GM08714 (cell line): ENCODE measurements at regions not wholly inside any gene's neighbourhood (a gene's known extent, or its start where the extent isn't known, plus 50 kb on each side); places are given as distances from the start of the nearest gene placed in this dataset.

ENCODE experiments used
- H3K4me3 ChIP-seq: fragments of 200-500 bp; sonication (Bioruptor generic); 2 replicates; pipeline ENCODE4 v1.5.1; 2014; ENCODE audit warnings: mild to moderate bottlenecking, low read length, inconsistent platforms
- ZNF274 ChIP-seq: IDR thresholded peaks from 2 replicates; pipeline ENCODE4 v1.6.1; 2012; ENCODE audit warnings: mild to moderate bottlenecking, low read depth, low read length

DNA sequence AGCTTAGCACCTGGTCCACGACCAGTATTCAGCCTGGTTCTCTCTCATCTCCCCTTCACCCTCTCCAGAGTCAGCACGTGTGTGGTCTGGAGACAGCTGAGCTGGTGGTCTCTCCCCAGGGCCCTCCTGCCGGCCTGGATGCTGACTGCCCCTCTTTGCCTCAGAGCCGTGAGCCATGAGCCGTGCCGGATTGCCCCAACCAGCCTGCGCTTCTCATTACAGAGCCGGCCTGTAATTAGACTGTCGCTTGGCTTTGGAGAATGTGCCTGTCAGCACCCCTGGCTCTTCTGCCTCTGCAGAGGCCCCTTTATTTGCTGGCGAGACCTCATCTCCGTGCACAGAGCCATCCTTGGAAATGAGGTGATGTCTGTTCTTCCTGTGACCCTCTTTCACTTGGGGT is 118.7 kb upstream of the BOD1 start:
- no peak for TF ChIP-seq ZNF274
- no peak overlapping the region for H3K4me3 ChIP-seq

- TF ChIP-seq ZNF274, result no peak
- no peak overlapping the region for H3K4me3 ChIP-seq
These were observed 119.2 kb upstream of the BOD1 start for GRCh38 chr5:173735691-173736090.

GRCh38 chr5:173736374-173736773 is 119.9 kb upstream of the BOD1 start:
- no peak for TF ChIP-seq ZNF274
- H3K4me3 ChIP-seq, result no peak overlapping the region

DNA sequence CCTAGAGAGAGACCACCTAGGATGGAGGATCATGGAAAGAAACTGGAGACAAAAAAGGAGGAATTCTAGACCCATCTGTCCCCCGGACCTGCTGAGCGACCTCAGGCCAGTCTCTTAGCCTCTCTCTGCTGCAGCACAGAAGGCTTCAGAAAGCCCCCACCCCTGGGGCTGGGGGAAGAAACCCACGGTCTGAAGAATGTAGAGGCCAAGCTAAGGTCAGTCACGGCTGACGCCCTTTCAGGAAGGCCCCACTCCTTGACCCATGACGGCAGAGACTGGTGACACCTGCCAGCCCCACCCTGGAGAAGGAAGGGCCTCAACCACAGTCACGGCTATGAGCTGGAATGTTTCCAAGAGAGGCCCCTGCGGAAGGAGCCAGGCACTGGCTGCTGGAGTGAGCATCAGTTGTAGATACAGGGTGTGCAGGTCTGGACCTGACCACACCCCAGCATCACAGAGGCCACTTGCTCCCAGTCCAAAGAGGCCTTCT is 120.5 kb upstream of the BOD1 start:
- no peak overlapping the region for H3K4me3 ChIP-seq
- no peak for TF ChIP-seq ZNF274

DNA sequence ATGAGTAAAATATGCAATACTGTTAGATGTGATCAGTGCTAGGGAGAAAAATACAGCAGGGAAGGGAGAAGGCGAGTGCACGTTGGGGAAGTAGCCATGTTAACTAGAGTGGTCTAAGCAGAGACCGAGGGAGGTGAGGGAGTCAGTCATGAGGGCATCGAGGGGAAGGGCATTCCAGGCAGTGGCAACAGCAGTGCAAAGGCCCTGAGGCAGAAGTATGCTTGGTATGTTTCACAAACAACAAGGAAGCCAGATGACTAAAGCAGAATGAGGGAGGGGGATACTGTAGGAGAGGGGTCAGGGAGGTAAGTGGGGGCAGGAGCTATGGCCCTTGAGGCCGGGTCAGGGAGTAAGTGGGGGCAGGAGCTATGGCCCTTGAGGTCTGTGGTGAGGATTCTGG is 123.3 kb upstream of the BOD1 start:
- H3K4me3 ChIP-seq, result no peak overlapping the region
- no peak for TF ChIP-seq ZNF274

DNA sequence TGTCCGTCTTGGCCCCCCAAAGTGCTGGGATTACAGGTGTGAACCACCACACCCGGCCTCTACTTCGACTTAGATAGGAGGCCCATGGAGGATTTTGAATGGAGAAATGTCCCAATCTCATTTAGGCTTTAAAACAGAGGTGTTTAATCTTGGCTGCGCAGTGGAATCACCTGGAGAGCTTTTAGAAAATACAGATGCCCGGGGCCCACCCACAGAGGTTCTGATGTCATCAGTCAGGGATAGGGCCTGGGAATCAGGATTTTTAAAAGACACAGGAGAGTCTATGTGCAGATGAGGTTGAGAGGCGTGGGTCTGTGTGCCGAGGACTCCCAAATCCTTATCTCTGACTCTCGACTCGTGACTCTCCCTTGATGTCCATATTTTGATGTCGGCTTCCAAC is 124.0 kb upstream of the BOD1 start:
- no peak for TF ChIP-seq ZNF274
- H3K4me3 ChIP-seq, result no peak overlapping the region

DNA sequence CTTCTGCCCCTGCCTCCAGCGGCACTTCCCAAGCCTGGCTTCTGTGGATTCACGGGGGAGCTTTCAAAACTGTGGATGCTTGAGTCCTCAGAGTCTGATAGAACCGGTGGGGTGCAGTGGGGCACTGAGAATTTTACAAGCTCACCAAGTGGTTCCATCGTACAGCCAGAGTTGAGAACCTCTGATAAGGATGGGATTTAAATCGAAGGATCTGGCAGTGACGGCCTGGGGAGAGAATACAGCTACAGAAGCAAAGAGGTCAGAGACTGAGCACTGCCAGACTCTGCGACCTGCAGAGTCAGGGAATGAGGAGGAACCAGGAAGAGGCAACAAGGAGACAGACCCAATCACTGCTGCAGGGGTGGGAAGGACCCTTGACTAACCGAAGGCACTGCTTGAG is 124.6 kb upstream of the BOD1 start:
- no peak overlapping the region for H3K4me3 ChIP-seq
- no peak for TF ChIP-seq ZNF274

GRCh38 chr5:173741729-173742431 is 125.4 kb upstream of the BOD1 start:
- no peak overlapping the region; the same call in 1 of the 2 replicates for H3K4me3 ChIP-seq
- no peak for TF ChIP-seq ZNF274

- no peak overlapping the region; the same call in 1 of the 2 replicates for H3K4me3 ChIP-seq
- no peak for TF ChIP-seq ZNF274
These were observed 126.0 kb upstream of the BOD1 start for GRCh38 chr5:173742432-173742816.

DNA sequence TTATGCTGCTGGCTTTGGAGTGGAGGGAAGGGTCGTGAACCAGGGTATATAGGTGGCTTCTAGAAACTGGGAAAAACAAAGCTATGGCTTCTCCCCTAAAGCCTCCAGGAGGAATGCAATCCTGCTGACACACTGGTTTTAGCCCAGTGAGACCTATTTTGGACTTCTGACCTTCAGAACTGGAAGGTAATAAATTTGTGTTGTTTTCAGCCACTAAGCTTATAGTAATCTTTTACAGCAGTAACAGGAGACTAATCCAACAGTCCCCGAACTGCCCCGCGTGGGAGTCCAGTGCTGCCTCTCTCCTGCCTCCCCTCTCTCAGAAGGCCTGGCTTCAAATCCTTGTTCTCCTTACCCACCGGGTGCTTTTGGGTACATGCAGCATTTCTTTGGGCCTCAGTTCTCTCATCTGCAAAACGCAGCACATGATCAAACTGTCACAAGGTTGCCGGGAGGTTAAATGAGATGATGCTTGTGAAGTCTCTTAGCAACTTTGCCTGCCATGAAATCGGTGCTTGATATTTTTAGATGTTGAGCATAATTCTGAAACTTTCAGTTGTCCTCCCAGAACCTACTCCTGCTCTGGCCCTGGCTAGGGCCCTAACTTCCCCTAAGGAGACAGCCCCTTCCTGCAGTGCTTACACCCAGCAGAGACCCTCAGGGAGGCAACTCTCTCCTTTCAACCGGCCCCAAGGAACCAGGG is 127.3 kb upstream of the BOD1 start:
- TF ChIP-seq ZNF274, result no peak
- H3K4me3 ChIP-seq, result no peak overlapping the region; the same call in 1 of the 2 replicates

DNA sequence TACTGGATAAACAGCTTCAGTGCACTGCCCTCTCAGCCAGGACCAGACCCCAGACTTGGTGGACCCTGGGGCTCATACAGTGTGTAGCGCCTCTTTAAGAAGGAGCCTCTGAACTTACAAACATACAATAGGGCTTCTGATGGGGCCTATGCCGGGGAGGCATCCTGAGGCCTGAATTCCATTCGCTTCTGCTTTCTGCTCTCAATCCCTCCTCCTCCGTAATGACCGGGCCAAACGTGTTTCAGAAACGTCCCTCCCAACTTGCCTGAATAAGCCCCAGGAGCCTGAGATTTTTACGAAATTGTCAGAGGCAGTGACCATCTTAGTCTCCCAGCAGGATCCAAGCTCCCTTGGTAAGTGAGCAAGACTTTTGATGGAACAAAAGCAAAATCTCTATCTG is 128.1 kb upstream of the BOD1 start:
- TF ChIP-seq ZNF274, result no peak
- H3K4me3 ChIP-seq, result no peak overlapping the region

DNA sequence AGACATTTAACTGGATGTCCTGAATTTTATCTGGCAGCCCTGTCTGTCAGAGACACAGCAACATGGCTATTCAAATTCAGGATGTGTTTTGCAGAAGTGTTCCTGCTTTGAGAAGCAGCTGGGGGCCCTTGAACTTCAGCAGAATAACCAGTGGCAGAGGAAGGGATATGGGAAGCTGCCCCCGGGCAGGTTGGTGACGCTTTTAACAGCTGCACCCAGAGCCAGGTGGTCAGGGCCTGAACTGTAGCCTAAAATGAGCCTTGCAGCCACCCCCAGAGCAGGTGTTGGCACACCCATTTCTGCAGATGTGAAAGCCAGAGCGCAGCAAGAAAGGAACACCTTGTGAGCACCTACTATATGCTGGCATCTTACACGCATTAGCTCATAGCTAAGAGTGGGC is 128.7 kb upstream of the BOD1 start:
- TF ChIP-seq ZNF274, result no peak
- H3K4me3 ChIP-seq, result no peak overlapping the region

- TF ChIP-seq ZNF274, result no peak
- H3K4me3 ChIP-seq, result no peak overlapping the region
These were observed 129.1 kb upstream of the BOD1 start for GRCh38 chr5:173745557-173745956.

DNA sequence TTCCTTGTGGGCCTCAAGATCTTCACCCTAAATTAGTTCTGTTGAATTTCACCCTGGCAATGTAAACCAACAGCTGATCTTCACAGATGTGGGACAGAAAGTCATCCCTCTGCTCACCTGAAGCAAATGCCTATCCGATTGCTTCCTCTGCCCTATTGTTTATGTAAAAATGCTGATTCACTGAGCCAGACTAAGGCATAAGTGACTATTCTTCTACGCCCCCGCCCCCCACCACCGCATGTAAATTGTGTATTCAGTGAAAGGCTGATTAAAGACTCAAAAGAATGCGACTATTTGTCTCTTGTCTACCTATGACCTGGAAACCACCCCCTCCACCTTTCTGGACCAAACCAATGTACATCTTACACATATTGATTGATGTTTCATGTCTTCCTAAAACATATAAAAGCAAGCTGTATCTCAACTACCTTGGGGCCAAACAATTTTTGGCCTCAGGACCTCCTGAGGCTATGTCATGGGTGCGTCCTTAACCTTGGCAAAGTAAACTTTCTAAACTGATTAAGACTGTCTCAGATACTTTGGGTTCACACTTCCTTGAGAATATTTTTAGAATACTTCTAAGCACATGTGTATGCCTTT is 129.7 kb upstream of the BOD1 start:
- no peak for TF ChIP-seq ZNF274

GRCh38 chr5:173747876-173748275 is 131.4 kb upstream of the BOD1 start:
- no peak for TF ChIP-seq ZNF274

More for the DNA sequence above, 129.7 kb upstream of the BOD1 start:
- H3K4me3 ChIP-seq, result no peak overlapping the region

More at GRCh38 chr5:173747876-173748275, 131.4 kb upstream of the BOD1 start:
- no peak overlapping the region for H3K4me3 ChIP-seq
